ENCODE measurements at regions not wholly inside any gene's neighbourhood (a gene's known extent, or its start where the extent isn't known, plus 50 kb on each side); places are given as distances from the start of the nearest gene placed in this dataset.

- H2BK15ac ChIP-seq (replicated peaks; ENCODE audit: low read depth), result no peak overlapping the region
- DNase-seq, result no peak
- no peak overlapping the region for H2AK5ac ChIP-seq (ENCODE audit: low read length)
- no peak overlapping the region for H4K8ac ChIP-seq (ENCODE audit: low read depth, low read length)
- H3K27me3 ChIP-seq (ENCODE audit: insufficient read depth, low read length, poor library complexity), result no peaks in the 10 kb centered on the region
- H3K4me3 ChIP-seq (ENCODE audit: low read length), result no peak overlapping the region
- no peak overlapping the region for H3K4ac ChIP-seq (ENCODE audit: low read depth, low read length)
- H2BK5ac ChIP-seq (ENCODE audit: low read length), result no peak overlapping the region
- H3K79me2 ChIP-seq (ENCODE audit: control insufficient read depth, insufficient read depth, low read length), result no peaks in the 10 kb centered on the region
- H3K36me3 ChIP-seq (ENCODE audit: control insufficient read depth, insufficient read depth, low read length), result no peaks in the 10 kb centered on the region
- no peak overlapping the region for H3K18ac ChIP-seq (ENCODE audit: low read length)
- no peak overlapping the region for H3K23ac ChIP-seq (ENCODE audit: low read length)
- no peaks in the 10 kb centered on the region for H3K4me1 ChIP-seq (ENCODE audit: control insufficient read depth, low read depth, low read length)
- no peak overlapping the region for H3K9ac ChIP-seq (ENCODE audit: low read length)
- no peak overlapping the region for H4K5ac ChIP-seq (ENCODE audit: low read length)
- H3K27ac ChIP-seq (ENCODE audit: low read depth, low read length), result no peak overlapping the region
- H2BK120ac ChIP-seq (ENCODE audit: low read depth, low read length), result no peak overlapping the region
- H3K79me1 ChIP-seq (ENCODE audit: low read length), result no peaks in the 10 kb centered on the region
- WGBS (ENCODE audit: extremely low coverage, insufficient coverage, low lambda C conversion rate), result no CpG with 5 or more reads among the region's 2 CpGs
- H3K56ac ChIP-seq (ENCODE audit: low read length), result no peak overlapping the region
- H3K4me2 ChIP-seq (ENCODE audit: low read length), result no peak overlapping the region
Observed at GRCh38 chr3:154943981-154944380, 136.1 kb upstream of the MME start.

GRCh38 chr3:154942827-154943226, 137.3 kb upstream of the MME start:
- no peaks in the 10 kb centered on the region for H3K36me3 ChIP-seq (ENCODE audit: control insufficient read depth, insufficient read depth, low read length)
- no peak overlapping the region for H2AK5ac ChIP-seq (ENCODE audit: low read length)
- no peak overlapping the region for H4K8ac ChIP-seq (ENCODE audit: low read depth, low read length)
- no peaks in the 10 kb centered on the region for H3K79me1 ChIP-seq (ENCODE audit: low read length)
- no peak overlapping the region for H2BK15ac ChIP-seq (replicated peaks; ENCODE audit: low read depth)
- H2BK120ac ChIP-seq (ENCODE audit: low read depth, low read length), result no peak overlapping the region
- no peaks in the 10 kb centered on the region for H3K4me1 ChIP-seq (ENCODE audit: control insufficient read depth, low read depth, low read length)
- no peak overlapping the region for H3K18ac ChIP-seq (ENCODE audit: low read length)
- H3K4ac ChIP-seq (ENCODE audit: low read depth, low read length), result no peak overlapping the region
- no peak overlapping the region for H3K4me2 ChIP-seq (ENCODE audit: low read length)
- H3K79me2 ChIP-seq (ENCODE audit: control insufficient read depth, insufficient read depth, low read length), result no peaks in the 10 kb centered on the region
- no peak overlapping the region for H3K56ac ChIP-seq (ENCODE audit: low read length)
- no peak for DNase-seq
- no peaks in the 10 kb centered on the region for H3K27me3 ChIP-seq (ENCODE audit: insufficient read depth, low read length, poor library complexity)
- no peak overlapping the region for H3K4me3 ChIP-seq (ENCODE audit: low read length)
- H2BK5ac ChIP-seq (ENCODE audit: low read length), result no peak overlapping the region
- no peak overlapping the region for H4K5ac ChIP-seq (ENCODE audit: low read length)
- H3K23ac ChIP-seq (ENCODE audit: low read length), result no peak overlapping the region
- no peak overlapping the region for H3K9ac ChIP-seq (ENCODE audit: low read length)
- no peak overlapping the region for H3K27ac ChIP-seq (ENCODE audit: low read depth, low read length)

GRCh38 chr3:154936196-154936595, 143.9 kb upstream of the MME start:
- no peak overlapping the region for H3K18ac ChIP-seq (ENCODE audit: low read length)
- H2BK120ac ChIP-seq (ENCODE audit: low read depth, low read length), result no peak overlapping the region
- no peaks in the 10 kb centered on the region for H3K79me1 ChIP-seq (ENCODE audit: low read length)
- no peak overlapping the region for H2AK5ac ChIP-seq (ENCODE audit: low read length)
- H3K4me3 ChIP-seq (ENCODE audit: low read length), result no peak overlapping the region
- H3K4me1 ChIP-seq (ENCODE audit: control insufficient read depth, low read depth, low read length), result no peaks in the 10 kb centered on the region
- H3K27ac ChIP-seq (ENCODE audit: low read depth, low read length), result no peak overlapping the region
- no peak overlapping the region for H3K23ac ChIP-seq (ENCODE audit: low read length)
- no peak overlapping the region for H3K56ac ChIP-seq (ENCODE audit: low read length)
- H3K79me2 ChIP-seq (ENCODE audit: control insufficient read depth, insufficient read depth, low read length), result no peaks in the 10 kb centered on the region
- H2BK5ac ChIP-seq (ENCODE audit: low read length), result no peak overlapping the region
- H3K36me3 ChIP-seq (ENCODE audit: control insufficient read depth, insufficient read depth, low read length), result no peaks in the 10 kb centered on the region
- no peak overlapping the region for H3K4me2 ChIP-seq (ENCODE audit: low read length)
- H3K9ac ChIP-seq (ENCODE audit: low read length), result no peak overlapping the region
- H4K5ac ChIP-seq (ENCODE audit: low read length), result no peak overlapping the region
- H2BK15ac ChIP-seq (replicated peaks; ENCODE audit: low read depth), result no peak overlapping the region
- no peaks in the 10 kb centered on the region for H3K27me3 ChIP-seq (ENCODE audit: insufficient read depth, low read length, poor library complexity)
- no CpG with 5 or more reads among the region's 4 CpGs for WGBS (ENCODE audit: extremely low coverage, insufficient coverage, low lambda C conversion rate)
- H3K4ac ChIP-seq (ENCODE audit: low read depth, low read length), result no peak overlapping the region
- no peak for DNase-seq
- H4K8ac ChIP-seq (ENCODE audit: low read depth, low read length), result no peak overlapping the region

GRCh38 chr3:154933581-154933980, 146.5 kb upstream of the MME start:
- no peak overlapping the region for H3K4me2 ChIP-seq (ENCODE audit: low read length)
- no peaks in the 10 kb centered on the region for H3K27me3 ChIP-seq (ENCODE audit: insufficient read depth, low read length, poor library complexity)
- no peak overlapping the region for H2BK120ac ChIP-seq (ENCODE audit: low read depth, low read length)
- H3K79me1 ChIP-seq (ENCODE audit: low read length), result no peaks in the 10 kb centered on the region
- H3K36me3 ChIP-seq (ENCODE audit: control insufficient read depth, insufficient read depth, low read length), result no peaks in the 10 kb centered on the region
- DNase-seq, result no peak
- H2AK5ac ChIP-seq (ENCODE audit: low read length), result no peak overlapping the region
- no peak overlapping the region for H3K23ac ChIP-seq (ENCODE audit: low read length)
- no peak overlapping the region for H3K4me3 ChIP-seq (ENCODE audit: low read length)
- H3K4me1 ChIP-seq (ENCODE audit: control insufficient read depth, low read depth, low read length), result no peaks in the 10 kb centered on the region
- no peaks in the 10 kb centered on the region for H3K79me2 ChIP-seq (ENCODE audit: control insufficient read depth, insufficient read depth, low read length)
- no peak overlapping the region for H2BK15ac ChIP-seq (replicated peaks; ENCODE audit: low read depth)
- H3K18ac ChIP-seq (ENCODE audit: low read length), result no peak overlapping the region
- H3K56ac ChIP-seq (ENCODE audit: low read length), result no peak overlapping the region
- H4K5ac ChIP-seq (ENCODE audit: low read length), result no peak overlapping the region
- H3K9ac ChIP-seq (ENCODE audit: low read length), result no peak overlapping the region
- H4K8ac ChIP-seq (ENCODE audit: low read depth, low read length), result no peak overlapping the region
- H3K4ac ChIP-seq (ENCODE audit: low read depth, low read length), result no peak overlapping the region
- no peak overlapping the region for H3K27ac ChIP-seq (ENCODE audit: low read depth, low read length)
- no peak overlapping the region for H2BK5ac ChIP-seq (ENCODE audit: low read length)

GRCh38 chr3:154932633-154933032, 147.5 kb upstream of the MME start:
- H3K36me3 ChIP-seq (ENCODE audit: control insufficient read depth, insufficient read depth, low read length), result no peaks in the 10 kb centered on the region
- H3K18ac ChIP-seq (ENCODE audit: low read length), result no peak overlapping the region
- no peak overlapping the region for H3K4me3 ChIP-seq (ENCODE audit: low read length)
- no peak overlapping the region for H3K4me2 ChIP-seq (ENCODE audit: low read length)
- H4K5ac ChIP-seq (ENCODE audit: low read length), result no peak overlapping the region
- DNase-seq, result no peak
- no peak overlapping the region for H3K4ac ChIP-seq (ENCODE audit: low read depth, low read length)
- no peak overlapping the region for H3K56ac ChIP-seq (ENCODE audit: low read length)
- H4K8ac ChIP-seq (ENCODE audit: low read depth, low read length), result no peak overlapping the region
- no peak overlapping the region for H3K9ac ChIP-seq (ENCODE audit: low read length)
- no peaks in the 10 kb centered on the region for H3K79me2 ChIP-seq (ENCODE audit: control insufficient read depth, insufficient read depth, low read length)
- no peak overlapping the region for H3K27ac ChIP-seq (ENCODE audit: low read depth, low read length)
- no peaks in the 10 kb centered on the region for H3K4me1 ChIP-seq (ENCODE audit: control insufficient read depth, low read depth, low read length)
- H3K79me1 ChIP-seq (ENCODE audit: low read length), result no peaks in the 10 kb centered on the region
- H2BK120ac ChIP-seq (ENCODE audit: low read depth, low read length), result no peak overlapping the region
- no peak overlapping the region for H2BK15ac ChIP-seq (replicated peaks; ENCODE audit: low read depth)
- H3K23ac ChIP-seq (ENCODE audit: low read length), result no peak overlapping the region
- no peaks in the 10 kb centered on the region for H3K27me3 ChIP-seq (ENCODE audit: insufficient read depth, low read length, poor library complexity)
- H2AK5ac ChIP-seq (ENCODE audit: low read length), result no peak overlapping the region
- H2BK5ac ChIP-seq (ENCODE audit: low read length), result no peak overlapping the region

GRCh38 chr3:154931484-154931883, 148.6 kb upstream of the MME start:
- no CpG with 5 or more reads among the region's 1 CpG for WGBS (ENCODE audit: extremely low coverage, insufficient coverage, low lambda C conversion rate)
- Histone ChIP-seq H3K18ac (ENCODE audit: low read length) (no peak overlapping the region), H2AK5ac (ENCODE audit: low read length) (no peak overlapping the region), H3K27me3 (ENCODE audit: insufficient read depth, low read length, poor library complexity) (no peaks in the 10 kb centered on the region), H2BK5ac (ENCODE audit: low read length) (no peak overlapping the region), H4K8ac (ENCODE audit: low read depth, low read length) (no peak overlapping the region), H3K4me2 (ENCODE audit: low read length) (no peak overlapping the region), H3K4me3 (ENCODE audit: low read length) (no peak overlapping the region), H3K79me2 (ENCODE audit: control insufficient read depth, insufficient read depth, low read length) (no peaks in the 10 kb centered on the region), H3K9ac (ENCODE audit: low read length) (no peak overlapping the region), H3K4ac (ENCODE audit: low read depth, low read length) (no peak overlapping the region), H3K23ac (ENCODE audit: low read length) (no peak overlapping the region), H3K56ac (ENCODE audit: low read length) (no peak overlapping the region), H3K79me1 (ENCODE audit: low read length) (no peaks in the 10 kb centered on the region), H3K4me1 (ENCODE audit: control insufficient read depth, low read depth, low read length) (no peaks in the 10 kb centered on the region), H2BK15ac (replicated peaks; ENCODE audit: low read depth) (no peak overlapping the region), H2BK120ac (ENCODE audit: low read depth, low read length) (no peak overlapping the region), H3K27ac (ENCODE audit: low read depth, low read length) (no peak overlapping the region), H3K36me3 (ENCODE audit: control insufficient read depth, insufficient read depth, low read length) (no peaks in the 10 kb centered on the region), H4K5ac (ENCODE audit: low read length) (no peak overlapping the region)
- DNase-seq, result no peak
